Fibroblast of villous mesenchyme (primary cell): ENCODE measurements at regions not wholly inside any gene's neighbourhood (a gene's known extent, or its start where the extent isn't known, plus 50 kb on each side); places are given as distances from the start of the nearest gene placed in this dataset.

Experiments
- DNase-seq: peaks from one replicate; pipeline ENCODE4 v3.0.0-alpha.2; 2010; ENCODE audit warnings: low read depth
- H3K4me3 ChIP-seq: 2 replicates; pipeline ENCODE4 v1.5.1; 2011; ENCODE audit warnings: low read depth, mild to moderate bottlenecking, low read length
- CTCF ChIP-seq: IDR thresholded peaks from 2 replicates; pipeline ENCODE4 v1.5.1; 2012; ENCODE audit warnings: low read depth, mild to moderate bottlenecking, low read length; ENCODE audit not compliant: insufficient read depth

- DNase-seq, result no peak
- no peak overlapping the region for H3K4me3 ChIP-seq
- no peak for TF ChIP-seq CTCF
These were observed 61.3 kb downstream of the PMAIP1 start for GRCh38 chr18:59961070-59961469.

- H3K4me3 ChIP-seq, result no peak overlapping the region
- DNase-seq, result no peak
- TF ChIP-seq CTCF, result no peak
These were observed 60.5 kb downstream of the PMAIP1 start for GRCh38 chr18:59960272-59960671.

- TF ChIP-seq CTCF, result no peak
- H3K4me3 ChIP-seq, result no peak overlapping the region
- no peak for DNase-seq
These were observed 59.8 kb downstream of the PMAIP1 start for GRCh38 chr18:59959606-59960005.

GRCh38 chr18:59959073-59959472, 59.3 kb downstream of the PMAIP1 start:
- no peak overlapping the region for H3K4me3 ChIP-seq
- no peak for DNase-seq
- TF ChIP-seq CTCF, result no peak

GRCh38 chr18:59957957-59958356, 58.2 kb downstream of the PMAIP1 start:
- peak; percentile 61 for DNase-seq
- no peak for TF ChIP-seq CTCF
- no peak overlapping the region for H3K4me3 ChIP-seq

GRCh38 chr18:59954755-59955156, 55.0 kb downstream of the PMAIP1 start:
- TF ChIP-seq CTCF, result no peak
- H3K4me3 ChIP-seq, result no peak overlapping the region
- peak; percentile 11 for DNase-seq

GRCh38 chr18:59954241-59954640, 54.4 kb downstream of the PMAIP1 start:
- no peak for TF ChIP-seq CTCF
- no peak overlapping the region for H3K4me3 ChIP-seq
- no peak for DNase-seq
